GM18861 (cell line): ENCODE measurements at regions not wholly inside any gene's neighbourhood (a gene's known extent, or its start where the extent isn't known, plus 50 kb on each side); places are given as distances from the start of the nearest gene placed in this dataset.

ENCODE experiments used
- ATAC-seq: cut with Tn5 transposase; IDR thresholded peaks from one replicate; pipeline ENCODE4 v1.9.1; 2021; ENCODE audit not compliant: unreplicated experiment

DNA sequence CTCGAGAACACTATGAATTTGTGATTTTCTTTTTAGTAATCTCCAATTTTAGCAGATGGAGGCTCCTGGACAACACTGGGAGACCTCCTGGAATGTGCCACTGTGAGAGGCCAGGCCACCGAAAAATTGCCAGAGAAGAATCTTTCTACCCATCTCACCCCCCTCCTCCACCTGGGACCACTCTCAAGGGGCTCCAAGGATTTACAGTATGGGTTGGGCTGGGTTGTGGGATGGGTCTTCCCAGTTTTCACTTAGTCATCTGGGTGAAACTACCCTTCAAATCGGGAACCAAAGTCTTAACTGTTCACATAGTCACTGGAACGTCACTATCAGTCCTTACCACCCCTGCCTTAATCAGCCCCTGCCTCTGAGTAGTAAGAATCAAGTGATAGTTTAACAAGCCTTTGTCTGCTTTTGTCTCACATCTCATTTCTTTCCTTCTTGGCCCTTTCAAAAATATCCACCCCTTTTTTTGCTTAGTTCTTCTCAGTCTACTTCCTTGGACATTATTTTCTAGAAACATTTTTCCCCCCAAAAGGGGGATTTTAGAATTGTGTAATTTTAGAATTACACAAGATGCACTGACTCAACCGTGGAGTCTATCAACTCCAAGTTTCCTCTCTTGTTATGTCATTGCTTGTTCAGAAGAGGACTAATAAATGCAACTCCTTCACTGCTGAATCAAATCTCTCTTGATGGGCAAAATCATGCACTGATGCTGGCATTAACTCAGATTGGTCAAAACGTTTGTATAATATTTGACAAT lies 148.2 kb upstream of the MOCS1 start:
- no peak for ATAC-seq

DNA sequence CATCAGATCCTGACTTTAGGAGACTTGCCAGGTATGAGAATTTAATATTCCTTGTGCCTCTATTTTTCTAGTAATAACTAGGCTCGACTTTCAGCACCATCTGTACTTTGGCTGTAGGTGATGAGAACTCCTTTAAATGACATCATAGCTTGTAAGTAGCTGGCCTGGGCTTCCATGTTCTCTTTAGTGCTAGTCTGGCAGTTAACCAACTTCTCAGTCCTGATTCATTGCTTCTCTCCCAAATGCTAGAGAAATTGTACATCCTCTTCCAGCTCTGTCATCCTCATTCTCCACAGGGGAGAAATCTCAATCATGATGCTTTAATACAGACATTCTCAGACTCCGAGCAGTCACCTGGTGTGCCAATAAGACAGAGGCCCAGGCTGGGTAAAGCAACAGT lies 143.5 kb upstream of the MOCS1 start:
- no peak for ATAC-seq

DNA sequence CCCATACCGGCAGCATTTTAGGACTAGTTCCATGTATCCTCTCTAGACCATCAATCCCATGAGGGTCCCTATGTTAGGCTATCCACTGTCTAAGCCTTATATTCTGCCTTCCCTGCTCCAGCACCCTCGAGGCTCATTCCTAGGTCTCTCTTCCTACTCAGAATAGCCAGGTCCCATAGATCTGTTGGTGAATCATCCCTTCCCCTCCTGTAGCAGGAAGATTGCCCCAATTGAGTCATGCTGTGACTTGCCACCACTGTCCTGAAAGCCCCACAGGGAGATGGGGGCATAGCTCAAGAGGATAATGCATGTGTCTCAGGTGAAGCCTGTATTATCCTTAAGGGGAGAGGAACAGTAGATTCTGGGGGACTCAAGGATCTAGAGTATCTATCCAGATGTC lies 143.1 kb upstream of the MOCS1 start:
- ATAC-seq = no peak

DNA sequence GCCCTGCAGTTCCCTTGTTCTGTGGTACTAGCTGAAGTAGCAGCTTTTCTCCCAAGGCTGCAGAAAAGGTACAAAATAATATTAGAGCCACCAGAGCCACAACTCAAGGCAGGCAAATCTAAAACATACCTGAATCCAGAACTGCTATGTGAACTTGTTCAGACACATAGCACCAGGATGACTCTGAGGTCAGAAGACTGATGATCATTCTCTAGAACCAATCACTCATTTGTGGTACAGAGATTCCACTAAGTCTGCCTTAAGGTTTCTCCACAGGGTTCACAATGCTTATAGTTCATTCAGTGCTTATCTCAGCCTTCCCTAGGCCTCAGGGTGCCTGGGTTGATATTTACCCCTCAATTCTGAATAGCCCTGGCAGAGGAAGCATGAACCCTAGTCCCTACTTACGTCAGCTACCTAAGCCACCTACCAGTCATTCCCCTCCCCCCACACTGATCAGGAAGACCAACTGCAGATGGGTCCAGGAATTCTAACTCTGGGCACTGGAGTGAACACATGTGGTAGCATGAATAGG lies 140.9 kb upstream of the MOCS1 start:
- no peak for ATAC-seq

DNA sequence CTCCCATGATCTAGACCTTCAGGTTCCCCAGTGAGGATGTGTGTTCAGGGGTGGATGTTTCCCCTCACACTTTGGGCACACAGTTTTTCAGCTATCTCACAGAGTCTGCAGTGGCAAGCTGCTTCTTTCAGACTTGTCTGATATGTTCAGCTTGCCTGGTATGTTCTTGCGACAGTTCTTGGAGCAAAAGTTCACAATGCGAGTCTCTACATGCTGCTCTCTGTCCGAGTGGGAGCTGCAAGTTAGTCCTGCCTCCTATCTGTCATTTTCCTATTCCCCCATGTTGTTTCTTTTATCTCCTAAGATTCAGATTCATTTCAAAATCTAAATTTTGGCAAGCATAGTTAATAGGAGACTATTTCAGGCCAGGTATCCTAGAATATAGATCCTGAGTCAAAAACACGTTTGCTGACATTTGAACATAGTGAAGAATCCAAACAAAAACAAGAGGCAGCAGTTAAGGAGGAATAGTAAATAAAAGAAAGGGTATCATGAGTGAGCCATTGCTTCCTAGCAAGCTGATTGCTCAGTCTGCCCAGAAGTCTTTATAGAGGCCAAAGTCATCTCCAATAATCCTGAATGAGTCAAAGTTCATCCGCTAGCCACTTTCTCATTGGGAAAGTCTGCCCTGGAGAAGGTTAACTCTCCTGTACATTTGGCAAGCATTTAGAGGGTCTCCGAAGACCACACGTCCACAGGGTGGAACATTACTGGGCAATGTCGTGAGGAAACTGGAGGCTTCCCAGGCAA lies 140.2 kb upstream of the MOCS1 start:
- ATAC-seq = no peak

DNA sequence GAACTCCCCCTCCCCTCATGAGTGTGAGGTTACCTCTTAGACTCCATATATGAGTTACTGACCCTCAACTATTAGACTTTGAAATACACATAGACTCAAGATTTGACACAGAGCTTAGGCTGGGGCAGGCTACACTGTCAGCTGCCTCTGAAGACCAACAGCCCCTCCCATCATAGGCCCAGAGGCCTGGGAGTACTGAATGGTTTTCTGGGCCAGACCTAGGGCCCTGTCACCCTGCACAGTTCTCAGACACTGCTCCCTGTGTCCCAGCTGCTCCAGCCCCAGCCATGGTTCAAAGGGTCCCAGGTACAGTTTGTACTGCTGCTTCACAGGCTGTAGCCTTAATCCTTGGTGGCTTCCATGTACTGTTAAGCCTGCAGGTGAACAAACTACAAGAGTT lies 132.1 kb upstream of the MOCS1 start:
- ATAC-seq = no peak

DNA sequence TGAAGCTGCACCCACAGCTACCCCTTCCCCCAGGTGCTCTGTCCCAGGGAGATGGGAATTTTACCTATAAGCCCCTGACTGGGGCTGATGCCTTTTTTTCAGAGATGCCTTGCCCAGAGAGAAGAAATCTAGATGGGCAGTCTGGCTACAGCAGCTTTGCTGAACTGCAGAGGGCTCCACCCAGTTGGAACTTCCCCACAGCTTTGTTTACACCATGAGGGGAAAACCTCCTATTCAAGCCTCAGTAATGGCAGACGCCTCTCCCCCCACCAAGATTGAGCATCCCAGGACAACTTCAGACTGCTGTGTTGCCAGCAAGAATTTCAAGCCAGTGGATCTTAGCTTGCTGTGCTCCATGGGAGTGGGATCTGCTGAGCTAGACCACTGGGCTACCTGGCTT lies 122.6 kb upstream of the MOCS1 start:
- no peak for ATAC-seq

DNA sequence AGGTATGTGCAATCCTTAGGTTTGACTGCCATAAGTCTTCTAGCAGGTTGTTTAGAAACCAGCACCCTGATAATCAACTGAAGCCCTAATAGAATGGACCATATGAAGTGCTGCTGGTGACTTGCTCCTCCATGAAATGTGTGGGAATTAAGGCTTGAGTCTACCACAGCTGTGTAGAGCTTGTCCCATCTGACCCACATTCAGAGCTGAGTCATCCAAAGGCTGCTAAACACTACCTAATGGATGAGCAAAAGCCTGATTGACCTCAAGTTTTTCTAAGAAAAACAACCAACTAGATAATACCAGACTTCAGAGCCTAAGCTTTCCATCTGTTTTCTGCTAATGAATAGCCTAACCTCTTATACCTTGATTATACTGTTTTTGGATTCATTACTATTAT lies 120.3 kb upstream of the MOCS1 start:
- no peak for ATAC-seq

DNA sequence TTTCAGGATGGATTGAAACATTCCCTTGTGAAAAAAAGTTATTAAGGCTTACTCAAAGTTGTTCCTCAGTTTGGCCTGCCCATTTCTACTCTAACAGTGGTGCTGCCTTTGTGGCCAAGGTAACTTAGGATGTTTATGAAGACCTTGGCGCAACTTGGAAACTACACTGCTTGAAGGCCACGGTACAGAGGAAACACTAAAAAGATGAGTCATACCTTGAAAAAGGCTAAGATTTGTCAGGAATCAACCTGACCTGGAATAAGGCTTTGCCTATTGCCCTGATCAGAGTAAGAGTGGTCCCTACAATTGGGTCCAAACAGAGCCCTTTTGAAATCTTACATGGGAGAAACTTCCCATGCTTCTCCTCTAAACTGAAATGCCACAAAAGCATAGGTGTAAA lies 119.9 kb upstream of the MOCS1 start:
- no peak for ATAC-seq

DNA sequence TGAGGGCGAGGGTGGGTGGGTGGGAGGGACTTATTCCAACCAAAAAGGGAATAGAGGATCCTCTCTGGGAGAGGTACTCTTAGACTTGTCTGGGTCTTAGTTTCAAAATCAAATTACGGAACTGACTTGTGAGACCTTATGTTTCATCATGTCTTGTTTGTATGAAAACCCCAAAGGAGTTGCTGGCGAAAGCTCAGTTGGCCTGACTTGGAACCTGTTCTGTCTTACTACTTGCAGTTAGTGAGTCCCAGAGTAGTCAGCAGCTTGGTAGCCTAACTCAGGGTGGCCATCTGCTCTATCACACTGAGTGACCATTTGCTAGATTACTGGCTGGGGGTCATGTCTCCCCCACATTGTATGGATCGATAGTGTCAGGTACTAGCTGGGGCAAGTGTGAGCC lies 114.9 kb upstream of the MOCS1 start:
- ATAC-seq = no peak

DNA sequence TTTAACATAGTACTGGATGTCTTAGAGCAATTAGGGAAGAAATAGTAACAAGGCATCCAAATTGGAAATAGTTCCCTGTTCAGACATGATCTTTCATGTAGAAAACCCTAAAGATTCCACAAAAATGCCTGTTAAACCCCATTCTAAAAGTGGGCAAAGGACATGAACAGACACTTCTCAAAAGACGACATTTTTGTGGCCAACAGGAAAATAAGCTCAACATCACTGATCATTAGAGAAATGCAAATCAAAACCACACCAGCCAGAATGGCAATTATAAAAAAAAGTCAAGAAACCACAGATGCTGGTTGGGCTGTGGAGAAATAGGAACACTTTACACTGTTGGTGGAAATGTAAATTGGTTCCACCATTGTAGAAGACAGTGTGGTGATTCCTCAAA lies 109.9 kb upstream of the MOCS1 start:
- no peak for ATAC-seq

DNA sequence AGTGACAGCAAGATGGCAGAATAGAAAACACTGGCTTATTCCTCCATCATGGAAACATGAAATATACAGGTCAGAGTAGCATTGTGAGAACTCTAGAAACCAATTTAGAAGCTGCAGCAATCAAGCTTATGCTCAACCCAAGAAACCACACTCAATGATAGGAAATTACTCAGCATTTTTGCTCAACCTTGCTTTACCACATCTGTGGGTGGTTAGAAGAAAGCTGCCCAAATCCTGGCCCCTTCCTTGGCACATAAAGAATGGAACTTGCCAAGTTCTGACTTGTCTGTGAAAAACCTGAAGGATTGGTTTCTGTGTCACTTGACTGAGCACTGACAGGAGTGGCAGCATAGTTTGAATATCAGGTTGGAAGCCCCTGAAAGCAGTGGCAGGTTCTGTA lies 108.0 kb upstream of the MOCS1 start:
- no peak for ATAC-seq

DNA sequence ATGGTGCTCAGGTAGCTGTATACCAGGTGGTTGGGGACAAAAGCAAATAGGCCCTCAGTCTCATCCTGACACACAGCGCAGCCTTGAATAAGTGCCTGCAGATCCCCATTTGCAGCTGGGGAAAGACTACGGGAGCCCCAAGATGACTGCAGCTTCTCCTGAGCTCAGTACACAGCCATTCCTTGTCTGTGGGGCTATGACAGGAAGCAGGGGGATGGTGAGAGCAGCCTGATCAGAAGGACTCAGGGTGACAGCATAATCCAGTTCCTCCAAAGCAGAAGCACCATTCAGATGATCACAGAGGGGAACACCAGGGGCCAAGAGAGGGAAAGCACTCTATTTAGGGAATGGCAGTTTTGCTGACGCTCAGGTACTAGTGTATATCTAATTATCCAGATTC lies 104.8 kb upstream of the MOCS1 start:
- no peak for ATAC-seq

DNA sequence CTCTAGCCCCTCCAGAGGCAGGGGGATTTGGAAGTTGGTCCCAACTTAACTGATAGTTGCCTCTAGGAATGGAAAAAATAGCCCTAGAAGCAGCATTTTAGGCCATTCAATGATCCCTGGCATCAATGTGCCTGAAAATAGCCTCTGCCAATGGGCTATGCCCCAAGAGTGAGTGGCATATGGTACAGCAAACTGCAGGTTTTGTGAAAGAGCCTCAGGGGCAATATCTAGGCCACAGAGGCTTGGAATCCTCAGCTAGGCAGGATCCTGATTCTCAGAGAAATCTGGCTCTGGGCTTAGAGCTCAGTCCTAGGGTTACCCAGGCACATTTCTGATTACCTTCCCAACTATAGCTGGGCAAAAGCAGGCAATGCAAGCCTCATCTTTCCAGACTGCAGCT lies 104.4 kb upstream of the MOCS1 start:
- no peak for ATAC-seq

DNA sequence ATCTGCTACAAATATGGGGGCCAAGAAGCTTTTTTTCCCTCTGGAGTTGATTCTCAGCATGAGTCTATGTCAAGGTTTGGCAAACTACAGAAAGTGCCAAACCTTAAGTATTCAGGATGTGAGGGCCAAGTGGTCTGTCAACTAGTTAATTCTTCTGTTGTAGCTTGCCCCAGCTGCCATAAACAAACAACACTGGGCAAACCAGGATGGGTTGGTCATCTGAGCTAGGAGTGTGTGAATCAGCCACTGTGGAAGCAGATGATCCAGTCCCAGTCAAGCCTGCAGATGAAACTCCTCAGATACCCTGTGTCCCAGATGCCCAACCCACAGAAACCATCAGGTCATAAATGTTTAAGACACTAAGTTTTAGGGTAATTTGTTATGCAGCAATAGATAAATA lies 103.0 kb upstream of the MOCS1 start:
- no peak for ATAC-seq

DNA sequence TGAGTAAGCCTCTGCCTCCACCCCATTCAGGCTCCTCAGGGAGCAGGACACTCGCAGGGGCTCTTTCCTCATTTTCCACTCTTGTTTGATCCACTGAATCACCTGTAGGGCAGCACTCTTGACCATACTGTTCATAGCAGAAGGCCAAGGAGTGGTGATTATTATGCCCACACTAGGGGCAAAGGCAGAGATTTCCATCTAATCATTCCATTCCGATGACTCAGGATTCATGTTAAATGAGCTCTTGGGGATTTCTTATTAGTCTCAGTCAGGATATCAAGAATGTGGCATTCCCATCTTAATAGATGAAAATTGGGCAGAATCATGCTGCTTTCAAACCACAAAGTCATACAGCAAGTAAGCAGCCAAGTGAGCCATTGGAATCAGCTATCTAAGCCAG lies 101.9 kb upstream of the MOCS1 start:
- no peak for ATAC-seq

DNA sequence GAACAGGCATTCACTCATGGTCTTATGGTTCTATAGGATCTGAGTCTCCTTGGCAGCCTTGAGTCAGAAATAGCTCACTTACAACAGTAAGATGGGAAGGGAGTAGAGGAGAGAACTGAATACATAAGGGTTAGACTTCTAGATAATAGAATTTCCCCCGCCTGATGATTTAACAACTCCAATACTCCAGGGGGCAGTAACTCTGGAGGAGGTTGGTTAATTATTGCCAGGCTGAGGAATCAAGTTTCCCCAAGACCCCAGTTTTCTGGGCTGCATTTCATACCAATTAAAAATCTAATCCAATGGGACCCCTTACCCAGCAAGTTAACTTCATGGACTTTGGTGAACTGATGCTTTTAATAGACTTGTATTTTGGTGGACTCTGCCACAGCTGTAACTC lies 94.2 kb upstream of the MOCS1 start:
- no peak for ATAC-seq

DNA sequence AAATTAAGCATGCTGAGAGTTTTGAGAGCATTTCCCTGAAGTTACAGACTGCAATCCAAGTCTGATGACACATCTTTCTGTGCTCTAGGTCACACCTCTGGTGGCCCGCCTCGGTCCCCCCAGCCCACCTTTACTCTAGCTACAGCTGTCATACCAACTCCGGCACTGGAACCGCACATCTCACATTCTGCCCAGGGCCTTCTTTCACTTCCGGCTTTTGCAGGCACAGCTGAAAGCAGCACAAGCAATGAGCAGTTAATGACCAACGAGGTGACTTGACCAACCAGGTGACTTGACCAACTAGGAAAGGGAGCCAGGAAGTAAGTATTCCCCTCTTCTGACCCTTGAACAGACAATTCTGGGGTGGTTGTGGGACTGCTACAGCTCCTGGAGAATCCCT lies 88.6 kb upstream of the MOCS1 start:
- ATAC-seq = no peak

DNA sequence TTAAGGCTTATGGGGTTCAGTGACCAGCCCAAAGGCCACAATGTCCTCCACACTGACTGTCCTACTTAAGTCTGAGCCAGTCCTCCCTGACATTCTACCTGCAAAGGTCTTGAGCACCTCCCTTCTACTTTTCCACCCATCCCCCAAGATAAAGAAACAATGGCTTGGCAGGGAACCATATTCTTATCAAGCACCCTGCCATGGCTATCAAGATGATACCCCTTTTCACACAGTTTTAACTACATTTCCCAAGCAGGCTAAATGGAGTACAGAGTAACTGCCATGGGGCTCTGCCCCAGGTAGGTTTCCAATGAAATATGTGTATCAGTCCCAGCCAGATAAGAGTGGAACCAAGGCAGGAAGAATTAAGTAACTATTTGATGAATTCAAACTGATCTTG lies 85.9 kb upstream of the MOCS1 start:
- no peak for ATAC-seq

DNA sequence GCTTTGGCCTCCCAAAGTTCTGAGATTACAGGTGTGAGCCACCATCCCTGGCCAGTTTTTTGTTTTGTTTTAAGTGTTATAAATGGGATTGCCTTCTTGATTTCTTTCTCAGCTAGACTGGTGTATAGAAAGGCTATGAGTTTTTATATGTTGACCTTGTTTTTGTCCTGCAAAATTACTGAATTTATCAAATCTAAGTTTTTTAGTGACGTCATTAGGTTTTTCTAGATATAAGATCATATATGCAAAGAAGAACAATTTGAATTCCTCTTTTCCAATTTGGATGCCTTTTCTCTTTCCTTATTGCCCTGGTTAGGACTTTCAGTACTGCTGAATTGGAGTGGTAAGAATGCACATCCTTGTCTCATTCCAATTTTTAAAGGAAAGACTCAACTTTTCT lies 81.3 kb upstream of the MOCS1 start:
- ATAC-seq = no peak

DNA sequence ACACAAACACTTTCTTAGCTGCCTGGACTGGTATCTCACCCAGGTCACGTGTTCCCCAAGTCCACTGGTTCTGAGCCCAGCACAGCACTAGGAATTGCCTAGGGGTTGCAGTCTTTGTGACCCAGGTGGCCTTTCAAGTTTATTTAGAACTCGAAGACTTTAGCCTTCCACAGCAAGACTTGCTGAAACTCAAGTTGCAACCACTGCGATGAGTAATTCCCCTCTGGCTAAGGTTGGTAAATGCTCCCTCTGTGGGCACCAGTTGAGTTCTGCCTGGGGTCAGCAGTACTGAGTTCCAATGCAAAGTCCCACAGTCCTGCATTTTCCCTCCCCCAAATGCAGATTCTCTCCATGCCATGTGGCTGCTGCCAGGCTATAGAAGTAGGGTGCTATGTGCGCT lies 77.6 kb upstream of the MOCS1 start:
- ATAC-seq = no peak

DNA sequence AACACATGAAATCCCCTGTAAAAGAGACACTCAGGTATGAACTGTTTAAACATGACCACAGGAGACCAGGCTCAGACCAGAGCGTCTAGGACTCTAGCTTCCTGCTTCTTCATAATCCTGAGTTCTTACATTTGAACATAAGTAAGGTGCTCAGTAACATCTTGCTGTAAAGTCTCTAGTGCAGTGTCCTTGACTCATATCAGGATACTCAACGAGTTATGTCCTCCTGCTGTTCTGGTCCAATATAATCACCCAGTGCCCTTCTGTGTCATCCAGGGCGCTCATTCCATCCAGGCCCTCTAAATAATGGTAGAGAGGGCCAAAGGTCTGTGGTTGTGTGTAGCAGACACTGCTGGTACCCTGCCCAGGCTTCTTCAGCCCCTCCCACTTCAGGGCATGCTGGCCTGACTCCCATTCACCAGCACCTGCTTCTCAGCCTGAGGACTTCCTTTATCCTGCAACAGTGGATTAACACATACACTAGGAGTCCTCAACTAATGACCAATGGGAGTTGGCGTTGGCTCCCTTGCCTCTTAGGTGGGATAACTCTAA lies 66.8 kb upstream of the MOCS1 start:
- no peak for ATAC-seq
